ENCODE measurements at regions not wholly inside any gene's neighbourhood (a gene's known extent, or its start where the extent isn't known, plus 50 kb on each side); places are given as distances from the start of the nearest gene placed in this dataset.

- H3K27me3 ChIP-seq (replicated peaks in 1 of 7) = no peaks in the 10 kb centered on the region
- 95 to 100% (median 98%) methylated on average over 2 of the region's 2 CpGs for WGBS, 5 donors
- H3K27ac ChIP-seq = no peak overlapping the region
- intact Hi-C loops (cut with DNase I; ENCODE audit: low total_unique reads) = no loop called here
- TF ChIP-seq POLR2A (IDR thresholded peaks at IDR 0.05) (no peak), CTCF (IDR thresholded peaks at IDR 0.05 in 8 of 11, conservative IDR thresholded peaks at IDR 0.05 in 3 of 11) (no peak)
- no peaks in the 10 kb centered on the region for H3K9me3 ChIP-seq
- H3K4me3 ChIP-seq = no peak overlapping the region
- H3K4me1 ChIP-seq = peaks cover 2 to 22% (median 5%) of the 10 kb centered on the region in 6 donors
- DNase-seq = no peak
- peaks cover 0 to 22% (median 2%) of the 10 kb centered on the region in 6 donors for H3K36me3 ChIP-seq
Measured at GRCh38 chr1:101075926-101076325, 50.3 kb upstream of the DPH5 start.

Small RNAs in the stretch of these regions (small RNA-seq; reads per million reads assigned to genes)
- 0 reads per million in 4 donors for gene RF00424
